Chondrocyte (in vitro differentiated cells): ENCODE measurements at regions not wholly inside any gene's neighbourhood (a gene's known extent, or its start where the extent isn't known, plus 50 kb on each side); places are given as distances from the start of the nearest gene placed in this dataset.

Source experiments
- DNase-seq: peaks from one replicate; pipeline ENCODE4 v3.0.0; 2021; ENCODE audit warnings: mixed read lengths, low spot score
- H3K27ac Mint-ChIP-seq: one replicate; pipeline ENCODE4 v1.8.0; 2021; ENCODE audit warnings: mild to moderate bottlenecking, moderate library complexity, mixed read lengths; ENCODE audit not compliant: unreplicated experiment
- H3K27me3 Mint-ChIP-seq: 2 replicates; pipeline ENCODE4 v1.8.0; 2021; ENCODE audit warnings: low read depth, mixed read lengths
- H3K36me3 Mint-ChIP-seq: 2 replicates; pipeline ENCODE4 v1.8.0; 2021; ENCODE audit warnings: low read depth, mixed read lengths
- H3K4me1 Mint-ChIP-seq: 2 replicates; pipeline ENCODE4 v1.8.0; 2021; ENCODE audit warnings: low read depth, mild to moderate bottlenecking, mixed read lengths
- H3K4me3 Mint-ChIP-seq: one replicate; pipeline ENCODE4 v1.8.0; 2021; ENCODE audit warnings: mild to moderate bottlenecking, moderate library complexity, mixed read lengths; ENCODE audit not compliant: unreplicated experiment
- H3K9me3 Mint-ChIP-seq: 2 replicates; pipeline ENCODE4 v1.8.0; 2021; ENCODE audit warnings: low read depth, mixed read lengths
- TF ChIP-seq, protein P1 (sequence below): fragments of 200-600 bp; sonication (generic); IDR thresholded peaks from 2 replicates; pipeline ENCODE4 v1.5.0; 2021; ENCODE audit warnings: antibody characterized with exemption, mild to moderate bottlenecking, moderate library complexity

DNA sequence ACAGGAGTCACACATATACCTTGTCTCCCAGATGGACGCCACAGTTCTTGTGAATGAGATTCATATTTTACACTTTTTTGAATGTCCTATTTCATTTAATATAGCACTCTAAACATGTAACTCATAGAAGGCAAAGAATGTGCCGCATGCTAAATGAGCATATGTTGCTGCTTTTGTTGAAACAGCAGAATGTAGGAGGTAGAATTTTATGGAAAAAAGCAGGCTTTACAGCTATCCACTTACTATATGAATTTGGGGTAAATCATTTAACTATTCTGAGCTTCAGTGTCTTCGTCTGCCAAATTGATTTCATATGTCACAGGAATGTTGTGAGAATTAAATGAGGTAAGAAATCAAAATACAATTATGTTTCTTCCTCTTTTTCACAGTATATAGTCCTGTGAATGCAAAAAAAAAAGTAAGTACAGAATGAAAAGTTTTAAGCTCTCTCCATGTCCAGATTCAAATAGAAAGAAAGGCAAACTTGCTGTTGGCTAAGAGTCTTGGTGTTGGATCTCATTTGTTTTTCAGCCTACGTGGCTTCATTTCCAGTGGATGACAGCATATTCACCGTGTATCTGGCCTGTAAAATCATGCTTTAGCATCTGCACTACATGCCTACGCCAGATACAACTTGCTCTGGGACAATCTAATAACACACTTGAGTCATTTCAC lies 154.7 kb upstream of the CNTNAP5 start:
- H3K27me3 Mint-ChIP-seq = no peaks in the 10 kb centered on the region
- H3K27ac Mint-ChIP-seq = no peak overlapping the region
- no peak for DNase-seq
- H3K4me3 Mint-ChIP-seq = no peak overlapping the region
- no peaks in the 10 kb centered on the region for H3K4me1 Mint-ChIP-seq
- TF ChIP-seq, protein P1, sequence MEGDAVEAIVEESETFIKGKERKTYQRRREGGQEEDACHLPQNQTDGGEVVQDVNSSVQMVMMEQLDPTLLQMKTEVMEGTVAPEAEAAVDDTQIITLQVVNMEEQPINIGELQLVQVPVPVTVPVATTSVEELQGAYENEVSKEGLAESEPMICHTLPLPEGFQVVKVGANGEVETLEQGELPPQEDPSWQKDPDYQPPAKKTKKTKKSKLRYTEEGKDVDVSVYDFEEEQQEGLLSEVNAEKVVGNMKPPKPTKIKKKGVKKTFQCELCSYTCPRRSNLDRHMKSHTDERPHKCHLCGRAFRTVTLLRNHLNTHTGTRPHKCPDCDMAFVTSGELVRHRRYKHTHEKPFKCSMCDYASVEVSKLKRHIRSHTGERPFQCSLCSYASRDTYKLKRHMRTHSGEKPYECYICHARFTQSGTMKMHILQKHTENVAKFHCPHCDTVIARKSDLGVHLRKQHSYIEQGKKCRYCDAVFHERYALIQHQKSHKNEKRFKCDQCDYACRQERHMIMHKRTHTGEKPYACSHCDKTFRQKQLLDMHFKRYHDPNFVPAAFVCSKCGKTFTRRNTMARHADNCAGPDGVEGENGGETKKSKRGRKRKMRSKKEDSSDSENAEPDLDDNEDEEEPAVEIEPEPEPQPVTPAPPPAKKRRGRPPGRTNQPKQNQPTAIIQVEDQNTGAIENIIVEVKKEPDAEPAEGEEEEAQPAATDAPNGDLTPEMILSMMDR = no peak
- H3K9me3 Mint-ChIP-seq = peaks cover 7% of the 10 kb centered on the region
- H3K36me3 Mint-ChIP-seq = no peaks in the 10 kb centered on the region

DNA sequence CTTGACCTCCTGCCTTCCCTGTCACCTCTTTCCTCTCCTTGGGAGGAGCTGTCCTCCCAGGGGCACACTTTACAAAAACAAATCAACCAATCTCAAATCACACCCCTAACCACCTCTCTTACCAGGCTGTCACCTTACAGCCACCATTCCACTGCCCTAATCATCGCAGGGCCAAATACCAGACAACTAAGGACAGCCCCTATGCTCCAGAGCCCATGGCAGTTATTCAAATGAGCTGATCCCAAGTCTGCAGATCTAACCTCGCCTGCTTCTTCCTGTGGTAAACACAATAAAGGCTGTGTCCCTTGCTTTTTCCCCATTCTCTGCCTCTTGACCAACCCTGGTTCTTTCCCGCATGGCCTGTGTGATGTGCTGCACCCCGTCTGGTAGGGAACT lies 154.2 kb upstream of the CNTNAP5 start:
- Mint-ChIP-seq H3K4me3 (no peak overlapping the region), H3K27ac (no peak overlapping the region), H3K4me1 (no peaks in the 10 kb centered on the region), H3K36me3 (no peaks in the 10 kb centered on the region), H3K27me3 (no peaks in the 10 kb centered on the region), H3K9me3 (peaks cover 7% of the 10 kb centered on the region)
- TF ChIP-seq, protein P1 = no peak
- DNase-seq = no peak

DNA sequence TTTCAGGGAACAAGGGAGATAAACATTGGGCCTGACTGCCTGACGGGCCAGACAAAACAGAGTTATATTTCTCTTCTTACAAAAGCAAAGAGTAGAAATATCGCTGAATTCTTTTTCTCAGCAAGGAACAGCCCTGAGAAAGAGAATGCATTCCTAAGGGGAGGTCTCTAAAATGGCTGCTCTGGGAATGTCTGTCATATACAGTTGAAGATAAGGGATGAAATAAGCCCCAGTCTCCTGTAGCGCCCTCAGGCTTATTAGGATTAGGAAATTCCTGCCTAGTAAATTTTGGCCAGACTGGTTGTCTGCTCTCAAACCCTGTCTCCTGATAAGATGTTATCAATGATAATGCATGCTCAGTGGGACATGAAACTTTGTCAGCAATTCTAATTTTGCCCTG lies 134.9 kb upstream of the CNTNAP5 start:
- Mint-ChIP-seq H3K4me1 (no peaks in the 10 kb centered on the region), H3K27ac (no peak overlapping the region), H3K4me3 (no peak overlapping the region), H3K9me3 (peaks cover 55% of the 10 kb centered on the region), H3K36me3 (no peaks in the 10 kb centered on the region), H3K27me3 (no peaks in the 10 kb centered on the region)
- DNase-seq = no peak
- TF ChIP-seq, protein P1 = no peak

DNA sequence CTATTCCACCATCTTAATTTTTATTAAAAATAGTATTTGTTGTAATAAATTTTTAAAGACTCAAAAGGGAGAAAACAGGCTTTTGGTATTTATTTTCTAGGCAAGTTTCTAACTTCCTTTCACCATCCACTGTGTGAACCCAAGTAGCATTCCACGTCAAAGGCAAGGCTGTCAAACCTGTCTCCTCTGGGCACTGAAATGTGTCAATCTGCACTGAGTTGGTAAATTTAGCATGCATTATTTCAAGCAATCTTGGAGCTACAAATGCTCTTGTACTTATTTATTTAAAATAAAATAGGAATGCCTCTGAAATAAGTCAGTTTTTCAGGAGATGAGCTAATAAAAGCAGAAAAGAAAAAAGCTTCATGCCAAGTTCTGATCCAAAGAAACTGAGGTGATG lies 130.9 kb upstream of the CNTNAP5 start:
- no peak for DNase-seq
- H3K4me1 Mint-ChIP-seq = no peaks in the 10 kb centered on the region
- no peaks in the 10 kb centered on the region for H3K27me3 Mint-ChIP-seq
- H3K27ac Mint-ChIP-seq = no peak overlapping the region
- H3K36me3 Mint-ChIP-seq = no peaks in the 10 kb centered on the region
- H3K9me3 Mint-ChIP-seq = peaks cover 43% of the 10 kb centered on the region
- TF ChIP-seq, protein P1 = no peak
- no peak overlapping the region for H3K4me3 Mint-ChIP-seq

DNA sequence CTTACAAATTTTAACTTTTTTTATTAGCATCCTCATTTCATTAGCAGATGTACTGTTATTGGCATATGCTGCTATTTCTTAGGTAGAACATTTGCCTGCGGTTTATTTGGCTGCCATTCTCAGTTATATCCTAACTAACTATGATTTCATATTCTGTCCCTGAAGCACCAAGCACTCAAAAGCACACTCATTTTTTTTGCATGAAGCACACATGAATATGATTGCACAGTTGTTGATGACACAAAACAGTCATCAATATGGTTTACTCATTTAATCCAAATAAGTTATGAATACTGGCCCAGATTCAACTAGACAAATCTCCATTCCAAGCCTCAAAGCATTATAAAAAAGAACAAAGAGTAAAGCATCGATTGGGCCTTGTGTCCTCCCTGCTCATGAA lies 129.4 kb upstream of the CNTNAP5 start:
- Mint-ChIP-seq H3K4me3 (no peak overlapping the region), H3K36me3 (no peaks in the 10 kb centered on the region), H3K27me3 (no peaks in the 10 kb centered on the region), H3K4me1 (no peaks in the 10 kb centered on the region), H3K9me3 (peaks cover 38% of the 10 kb centered on the region), H3K27ac (no peak overlapping the region)
- TF ChIP-seq, protein P1 = no peak
- DNase-seq = no peak
